Activated B cell treated with CpG ODN at 0.5 μM for 24 hours (primary cell): ENCODE measurements at regions not wholly inside any gene's neighbourhood (a gene's known extent, or its start where the extent isn't known, plus 50 kb on each side); places are given as distances from the start of the nearest gene placed in this dataset.

ENCODE experiments used
- ATAC-seq: fragments of 200-7000 bp; cut with Tn5 transposase; one replicate; pipeline ENCODE4 v1.10.0; 2021; ENCODE audit warnings: low read depth, mild to moderate bottlenecking, moderate library complexity
- CTCF ChIA-PET: fragments of 350-600 bp; sonication (Branson Sonifier 250); formaldehyde crosslinking; loops from one replicate; lab custom pipeline; 2021; ENCODE audit warnings: antibody characterized with exemption; lab: Charles Lee
- POLR2A ChIA-PET: fragments of 350-600 bp; sonication (Branson Sonifier 250); formaldehyde crosslinking; loops from one replicate; lab custom pipeline; 2021; ENCODE audit warnings: antibody characterized with exemption; lab: Charles Lee
- DNase-seq: peaks from one replicate; pipeline ENCODE4 v3.0.0; 2022
- H3K27ac Mint-ChIP-seq: one replicate; pipeline ENCODE4 v1.8.0; 2020; ENCODE audit warnings: mixed read lengths
- H3K27me3 Mint-ChIP-seq: one replicate; pipeline ENCODE4 v1.8.0; 2021; ENCODE audit warnings: mixed read lengths
- H3K36me3 Mint-ChIP-seq: one replicate; pipeline ENCODE4 v1.8.0; 2021; ENCODE audit warnings: low read depth, mixed read lengths
- H3K4me1 Mint-ChIP-seq: one replicate; pipeline ENCODE4 v1.8.0; 2021; ENCODE audit warnings: mixed read lengths
- H3K4me3 Mint-ChIP-seq: one replicate; pipeline ENCODE4 v1.8.0; 2020; ENCODE audit warnings: mild to moderate bottlenecking, mixed read lengths
- H3K9me3 Mint-ChIP-seq: one replicate; pipeline ENCODE4 v1.8.0; 2020; ENCODE audit warnings: mixed read lengths
- CTCF ChIP-seq: fragments of 200-600 bp; IDR thresholded peaks from one replicate; pipeline ENCODE4 v1.8.0; 2022; ENCODE audit warnings: antibody characterized with exemption, mild to moderate bottlenecking
- intact Hi-C: fragments of 100-400 bp; cut with micrococcal nuclease; formaldehyde crosslinking; loops from one replicate; pipeline ENCODE4 v1.15.1; 2024

GRCh38 chr11:36724742-36725385, 126.8 kb upstream of the RAG2 start:
- Mint-ChIP-seq H3K9me3 (no peaks in the 10 kb centered on the region), H3K27ac (no peak overlapping the region), H3K4me3 (peak overlapping the region; percentile 47), H3K36me3 (no peaks in the 10 kb centered on the region), H3K4me1 (peaks cover 10% of the 10 kb centered on the region), H3K27me3 (no peaks in the 10 kb centered on the region)
- DNase-seq (no peak), ATAC-seq (peak; percentile 54)
- intact Hi-C loops: no loop called here
- CTCF ChIA-PET: interaction anchor here (2.0 kb wide), 1 partner anchor 22 kb away, joined by 8 read pairs; no protein-coding TSS in a partner anchor
- no peak for TF ChIP-seq CTCF
- POLR2A ChIA-PET: no interaction called here

GRCh38 chr11:36722421-36722820, 124.4 kb upstream of the RAG2 start:
- POLR2A ChIA-PET: no interaction called here
- DNase-seq (no peak), ATAC-seq (no peak)
- Mint-ChIP-seq H3K27ac (no peak overlapping the region), H3K4me1 (peaks cover 10% of the 10 kb centered on the region), H3K36me3 (no peaks in the 10 kb centered on the region), H3K27me3 (no peaks in the 10 kb centered on the region), H3K4me3 (no peak overlapping the region), H3K9me3 (no peaks in the 10 kb centered on the region)
- intact Hi-C loops: loop anchor here (2.0 kb wide), 1 partner anchor 20 kb away; no protein-coding TSS in a partner anchor
- no peak for TF ChIP-seq CTCF
- CTCF ChIA-PET: no interaction called here

- Mint-ChIP-seq H3K9me3 (no peaks in the 10 kb centered on the region), H3K4me1 (peaks cover 2% of the 10 kb centered on the region), H3K4me3 (no peak overlapping the region), H3K27ac (no peak overlapping the region), H3K36me3 (no peaks in the 10 kb centered on the region), H3K27me3 (no peaks in the 10 kb centered on the region)
- DNase-seq (no peak), ATAC-seq (no peak)
- ChIA-PET CTCF (interaction anchor here (1.7 kb wide), 1 partner anchor 27 kb away, joined by 5 read pairs; no protein-coding TSS in a partner anchor), POLR2A (no interaction called here)
- TF ChIP-seq CTCF: no peak
- intact Hi-C loops: no loop called here
Measured at GRCh38 chr11:36719358-36720107, 121.5 kb upstream of the RAG2 start.

- no peak for DNase-seq
- no peaks in the 10 kb centered on the region for H3K9me3 Mint-ChIP-seq
- ChIA-PET POLR2A (no interaction called here), CTCF (interaction anchor here (1.7 kb wide), 1 partner anchor 28 kb away, joined by 5 read pairs; no protein-coding TSS in a partner anchor)
- intact Hi-C loops: no loop called here
- H3K27me3 Mint-ChIP-seq: no peaks in the 10 kb centered on the region
- H3K36me3 Mint-ChIP-seq: no peaks in the 10 kb centered on the region
- no peaks in the 10 kb centered on the region for H3K4me1 Mint-ChIP-seq
- no peak overlapping the region for H3K4me3 Mint-ChIP-seq
- TF ChIP-seq CTCF: no peak
- H3K27ac Mint-ChIP-seq: no peak overlapping the region
- ATAC-seq: no peak
Measured at GRCh38 chr11:36718451-36718850, 120.4 kb upstream of the RAG2 start.

- H3K36me3 Mint-ChIP-seq: no peaks in the 10 kb centered on the region
- ChIA-PET CTCF (interaction anchor here (1.2 kb wide), 1 partner anchor 33 kb away, joined by 4 read pairs; no protein-coding TSS in a partner anchor), POLR2A (no interaction called here)
- no peaks in the 10 kb centered on the region for H3K27me3 Mint-ChIP-seq
- intact Hi-C loops: no loop called here
- H3K4me3 Mint-ChIP-seq: no peak overlapping the region
- no peak overlapping the region for H3K27ac Mint-ChIP-seq
- DNase-seq: no peak
- H3K4me1 Mint-ChIP-seq: peaks cover 2% of the 10 kb centered on the region
- no peaks in the 10 kb centered on the region for H3K9me3 Mint-ChIP-seq
- TF ChIP-seq CTCF: no peak
- no peak for ATAC-seq
Measured at GRCh38 chr11:36713715-36714114, 115.7 kb upstream of the RAG2 start.
